IPS-NIHi7 (cell line): ENCODE measurements at regions not wholly inside any gene's neighbourhood (a gene's known extent, or its start where the extent isn't known, plus 50 kb on each side); places are given as distances from the start of the nearest gene placed in this dataset.
"Not testable (repeated sequence)": the region's sequence is repeated elsewhere in the genome, so short reads cannot be mapped to it uniquely, and the experiment has no call there.

Source experiments
- DNase-seq: peaks from one replicate; pipeline ENCODE4 v3.0.0; 2012; ENCODE audit warnings: mixed read lengths; ENCODE audit errors: extremely low spot score

DNA sequence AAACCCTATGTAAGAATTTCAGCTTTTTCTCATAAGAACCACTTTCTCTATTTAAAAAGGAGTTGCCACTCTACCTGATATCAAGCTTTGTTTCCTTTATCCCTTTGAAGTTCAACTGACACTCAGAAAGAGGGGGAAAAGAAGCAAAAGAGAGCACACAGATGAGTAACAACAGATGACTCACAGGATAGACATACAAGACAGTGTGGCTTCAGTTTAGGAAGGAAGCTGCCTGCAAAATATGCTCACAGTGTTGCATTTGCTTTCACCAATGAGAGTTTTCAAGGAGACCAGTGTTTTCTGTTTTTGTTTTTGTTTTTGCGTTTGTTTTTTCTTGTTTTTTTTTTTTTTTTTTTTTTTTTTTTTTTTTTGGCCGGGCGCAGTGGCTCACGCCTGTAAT lies 1181.6 kb downstream of the DNAJB9 start:
- DNase-seq = peak; percentile 23

DNA sequence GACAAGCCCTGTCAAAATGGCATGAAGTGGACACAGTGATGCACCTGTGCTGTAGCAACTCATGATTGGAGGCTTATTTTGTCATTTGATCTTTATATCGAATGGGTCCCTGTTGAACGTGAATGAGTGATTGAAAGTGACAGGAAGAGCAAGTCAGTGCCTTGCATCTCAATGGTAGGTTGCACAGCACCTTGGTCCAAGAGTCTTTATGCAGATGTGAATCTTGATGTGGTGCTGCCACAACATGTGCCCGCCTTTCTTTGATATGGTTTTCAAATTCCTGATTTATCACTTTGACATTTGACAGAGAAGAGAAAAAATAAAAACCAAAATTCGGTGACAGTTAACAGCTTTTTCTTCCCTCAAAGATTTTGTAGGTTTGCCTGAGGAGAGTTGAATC lies 1182.4 kb downstream of the DNAJB9 start:
- DNase-seq = no peak

DNA sequence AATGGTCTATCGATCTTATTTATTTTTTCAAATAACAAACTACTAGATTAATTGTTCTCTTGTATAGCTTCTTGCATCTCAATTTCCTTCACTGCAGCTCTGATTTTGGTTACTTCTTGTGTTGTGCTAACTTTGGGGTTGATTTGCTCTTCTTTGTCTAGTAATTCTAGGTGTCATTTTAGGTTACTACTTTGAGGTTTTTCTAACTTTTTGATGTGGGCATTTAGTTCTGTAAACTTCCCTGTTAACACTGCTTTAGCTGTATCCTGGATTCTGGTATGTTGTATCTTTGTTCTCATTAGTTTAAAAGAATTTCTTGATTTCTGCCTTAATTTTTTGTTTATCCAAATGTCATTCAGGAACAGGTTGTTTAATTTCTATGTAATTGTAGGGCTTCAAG lies 1188.0 kb downstream of the DNAJB9 start:
- no peak for DNase-seq

DNA sequence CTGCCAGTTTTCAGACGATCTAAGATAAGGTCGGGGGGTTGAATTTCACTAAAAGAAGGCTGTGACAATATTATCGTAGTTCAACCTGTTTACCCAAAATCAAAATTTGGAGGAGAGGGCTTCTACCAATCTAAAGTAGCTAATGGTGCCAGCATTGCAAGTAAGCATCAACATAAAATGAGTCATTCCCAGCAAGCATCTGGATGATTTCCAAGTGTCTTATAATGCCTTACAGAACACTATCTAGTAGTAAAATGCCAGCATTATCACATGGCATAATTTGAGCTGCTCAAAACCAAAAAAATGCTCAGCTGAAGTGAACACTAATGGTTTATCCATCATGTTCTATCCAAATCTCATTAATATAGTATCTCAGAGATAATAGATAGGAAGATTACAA lies 1193.9 kb downstream of the DNAJB9 start:
- DNase-seq = no peak

DNA sequence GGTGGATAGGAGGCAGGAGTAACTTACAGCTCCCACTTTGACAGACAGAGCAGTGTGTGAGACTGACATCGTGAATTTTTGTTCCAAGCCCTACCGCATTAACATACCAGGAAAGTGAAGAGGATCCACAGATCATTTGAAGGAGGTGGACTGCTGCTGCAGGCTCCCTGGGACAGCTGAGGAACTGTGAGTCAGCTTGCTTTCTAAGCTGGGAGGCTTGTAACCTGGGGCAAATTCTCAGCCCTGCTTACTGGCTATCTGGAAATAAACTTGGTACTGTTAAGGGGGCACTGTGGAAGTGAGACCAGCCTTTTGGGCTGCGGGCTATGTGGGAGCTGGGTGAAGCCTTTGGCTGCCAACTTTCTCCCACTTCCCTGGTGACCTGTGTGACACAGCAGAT lies 1202.5 kb downstream of the DNAJB9 start:
- no peak for DNase-seq

DNA sequence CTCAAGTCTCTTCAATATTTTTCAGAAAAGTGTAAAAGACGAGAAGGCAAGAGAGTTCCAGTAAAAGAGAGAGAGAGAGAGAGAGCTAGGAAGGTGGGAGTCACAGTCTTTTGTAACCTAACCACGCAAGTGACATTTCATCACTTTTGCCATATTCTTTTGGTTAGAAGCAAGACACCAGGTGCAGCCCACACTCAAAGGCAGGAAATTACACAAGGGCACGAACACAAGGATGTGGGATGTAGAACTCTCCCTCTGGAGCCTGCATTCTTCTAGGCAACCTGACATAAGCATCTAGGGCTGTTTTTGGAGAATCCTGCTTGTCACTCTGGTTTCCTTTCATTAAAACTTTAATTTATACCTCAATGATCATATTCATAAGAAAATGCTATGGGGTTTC lies 1213.1 kb downstream of the DNAJB9 start:
- no peak for DNase-seq

DNA sequence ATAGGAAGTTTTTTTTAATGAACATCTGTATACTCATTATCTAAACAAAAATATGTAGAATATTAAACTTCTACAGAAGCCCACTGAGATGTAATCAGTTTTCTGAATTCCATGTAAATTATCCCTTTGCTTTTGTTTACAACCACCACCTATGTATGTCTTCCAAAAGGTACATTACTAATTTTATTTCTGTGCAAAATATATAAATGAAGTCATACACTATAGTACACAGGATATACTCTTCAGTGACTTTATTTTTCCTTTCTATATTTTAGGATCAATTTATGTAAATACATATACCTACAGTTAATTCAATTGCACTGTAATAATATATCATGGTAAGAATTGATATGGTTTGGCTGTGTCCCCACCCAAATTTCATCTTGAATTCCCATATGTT lies 1236.9 kb downstream of the DNAJB9 start:
- DNase-seq = no peak

DNA sequence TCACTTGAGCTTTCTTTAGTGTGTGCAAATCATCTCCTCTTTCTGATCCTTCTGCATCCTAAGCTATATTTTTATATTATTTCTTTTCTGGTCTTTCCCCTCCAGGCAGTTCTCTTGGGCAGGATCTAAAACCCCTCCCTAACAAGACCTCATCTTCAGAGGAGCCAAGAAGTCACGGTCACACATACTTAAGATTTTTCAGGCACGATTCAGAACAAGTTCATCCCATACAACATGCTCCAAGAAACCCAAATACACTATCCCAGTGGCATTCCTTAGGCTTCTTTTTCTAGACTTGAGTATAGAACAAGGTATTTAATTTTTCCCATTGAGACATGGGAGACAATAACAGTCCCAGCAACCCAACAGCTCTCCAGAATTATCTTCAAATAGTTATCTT lies 1251.5 kb downstream of the DNAJB9 start:
- DNase-seq = no peak

DNA sequence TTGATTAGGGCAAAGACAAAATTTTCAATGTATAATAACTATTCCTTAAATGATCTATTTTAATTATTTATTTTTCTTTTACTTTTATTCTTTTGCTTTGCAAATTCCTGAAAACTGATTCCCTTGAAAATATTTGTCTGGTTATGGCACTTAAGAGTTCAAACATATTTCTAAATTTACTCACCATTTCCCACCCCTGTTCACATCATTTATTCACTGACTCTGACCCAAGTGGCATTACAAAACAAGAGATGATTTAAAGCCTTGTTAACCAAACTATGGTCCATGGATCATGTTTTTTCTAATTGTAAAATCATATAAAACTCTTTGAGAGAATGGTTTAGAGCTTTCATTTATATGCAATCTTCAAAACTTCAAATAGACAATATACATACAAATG lies 1256.1 kb upstream of the LRRN3 start:
- DNase-seq = no peak

DNA sequence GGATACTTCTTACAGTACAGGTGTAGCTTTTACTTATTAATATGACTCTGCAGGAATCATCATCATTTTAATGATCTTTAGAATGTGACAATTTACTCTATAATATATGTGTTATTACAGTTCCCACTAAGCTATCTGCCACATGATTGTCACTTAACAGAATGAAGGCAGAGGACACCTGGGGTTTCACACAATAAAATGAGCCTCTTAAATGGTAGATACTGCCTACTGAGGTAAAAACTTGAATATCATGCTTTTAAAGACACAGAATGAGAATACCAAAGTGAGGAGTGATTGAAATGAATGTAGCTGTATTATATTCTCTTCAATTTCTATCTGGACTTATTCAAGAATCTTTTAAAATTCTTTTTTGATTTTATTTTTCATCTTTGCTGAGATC lies 1255.3 kb upstream of the LRRN3 start:
- no peak for DNase-seq

DNA sequence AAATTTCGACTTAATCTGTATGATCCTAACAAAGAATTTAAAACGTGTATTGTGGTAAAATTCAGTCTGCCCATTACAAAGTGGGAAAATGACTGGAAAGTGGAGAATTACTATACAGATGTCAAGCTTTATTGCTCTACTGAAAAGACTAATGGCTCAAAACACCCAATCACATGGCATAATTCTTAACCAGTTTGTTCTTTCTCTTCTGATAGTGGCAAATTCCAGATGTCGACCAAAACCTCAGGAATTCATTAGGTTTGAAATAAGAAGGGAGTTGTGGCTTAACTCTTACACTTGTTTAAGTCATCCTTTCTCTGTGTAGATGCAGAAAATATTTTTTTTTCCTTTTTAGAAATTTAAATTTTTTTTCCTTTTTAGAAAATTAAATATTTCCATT lies 1254.9 kb upstream of the LRRN3 start:
- no peak for DNase-seq

DNA sequence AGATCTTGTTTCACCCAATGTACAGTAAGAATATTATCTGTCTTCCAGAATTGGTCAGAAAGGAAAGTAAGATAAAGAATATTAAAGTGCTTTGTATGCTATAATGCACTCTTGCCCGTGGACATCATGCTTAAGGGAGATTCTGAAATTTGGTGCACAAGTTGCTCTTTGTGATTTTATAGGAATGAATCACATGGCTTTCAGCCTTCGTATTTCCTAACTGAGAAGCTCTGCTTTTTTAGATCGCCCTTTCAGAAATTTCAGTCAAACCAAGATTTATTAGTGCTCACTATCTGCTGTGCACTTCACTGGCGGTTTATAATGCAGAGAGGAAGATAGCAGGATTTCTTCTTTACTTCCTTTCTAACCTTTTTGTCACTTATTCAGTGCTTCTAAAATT lies 1248.5 kb upstream of the LRRN3 start:
- no peak for DNase-seq

DNA sequence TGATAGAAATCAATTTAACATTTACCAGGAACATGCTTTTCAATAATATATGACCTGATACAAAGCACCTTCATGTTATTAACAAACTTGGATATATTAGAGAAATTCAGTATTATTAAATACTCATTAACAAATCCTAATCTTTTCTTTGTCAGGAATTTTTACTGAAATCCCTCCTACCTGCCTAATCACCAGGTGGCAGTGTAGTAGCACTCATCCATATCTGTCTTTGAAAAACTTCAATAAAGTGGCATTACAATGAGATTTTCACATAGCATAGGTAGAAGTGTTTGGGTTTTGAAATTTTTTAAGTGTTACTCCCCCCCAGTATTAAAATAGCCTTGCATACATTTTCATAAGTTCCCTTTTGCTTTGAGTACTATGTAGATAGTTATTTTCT lies 1246.6 kb upstream of the LRRN3 start:
- peak; percentile 20 for DNase-seq

DNA sequence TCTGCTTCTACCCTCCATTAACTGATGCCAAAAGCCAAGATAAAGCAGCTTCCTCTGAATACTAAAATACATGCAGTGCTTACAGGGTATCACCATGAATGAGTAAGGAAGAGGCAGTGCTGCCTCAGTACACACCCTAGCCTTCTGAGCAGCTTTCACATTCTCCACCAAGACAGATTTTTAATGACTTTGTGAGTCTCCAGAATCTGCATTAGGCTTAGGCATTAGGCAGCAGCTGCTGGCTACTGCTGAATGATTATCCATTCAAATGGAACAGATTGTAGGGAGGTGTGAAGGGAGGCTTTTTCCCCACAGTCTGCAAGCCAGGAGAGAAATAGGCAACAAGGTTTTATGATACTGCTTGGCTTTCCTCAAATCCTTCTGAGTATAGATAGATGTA lies 1226.7 kb upstream of the LRRN3 start:
- DNase-seq = peak; percentile 15

DNA sequence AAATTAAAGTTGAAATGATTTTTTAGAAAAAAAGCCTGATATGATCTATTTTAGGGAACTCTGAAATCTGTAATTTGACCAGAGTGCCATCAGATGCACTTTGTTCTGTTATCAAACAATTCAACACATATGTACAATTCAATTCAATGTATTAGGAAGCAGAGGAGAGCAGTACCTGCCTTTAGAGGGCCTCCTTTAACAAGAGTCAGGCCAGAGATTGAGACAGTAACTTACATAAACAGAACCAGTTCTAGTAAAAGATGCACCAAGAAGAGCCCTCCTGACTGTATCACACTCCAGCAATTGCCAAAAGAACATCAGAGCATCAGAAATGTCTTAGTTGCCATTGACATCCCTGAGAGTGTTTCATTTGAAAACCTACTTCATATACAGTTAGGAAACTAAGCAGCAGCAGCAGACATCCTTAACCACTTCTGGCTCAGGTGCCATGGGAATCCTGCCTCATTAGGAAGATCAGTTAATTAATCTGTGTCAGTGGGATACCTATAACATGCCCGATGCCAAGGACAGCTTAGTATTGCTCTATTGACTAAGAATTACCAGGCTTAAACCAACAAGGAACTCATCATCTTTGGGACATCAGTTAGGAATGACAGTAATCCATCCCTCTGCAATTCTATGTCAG lies 1222.6 kb upstream of the LRRN3 start:
- no peak for DNase-seq

DNA sequence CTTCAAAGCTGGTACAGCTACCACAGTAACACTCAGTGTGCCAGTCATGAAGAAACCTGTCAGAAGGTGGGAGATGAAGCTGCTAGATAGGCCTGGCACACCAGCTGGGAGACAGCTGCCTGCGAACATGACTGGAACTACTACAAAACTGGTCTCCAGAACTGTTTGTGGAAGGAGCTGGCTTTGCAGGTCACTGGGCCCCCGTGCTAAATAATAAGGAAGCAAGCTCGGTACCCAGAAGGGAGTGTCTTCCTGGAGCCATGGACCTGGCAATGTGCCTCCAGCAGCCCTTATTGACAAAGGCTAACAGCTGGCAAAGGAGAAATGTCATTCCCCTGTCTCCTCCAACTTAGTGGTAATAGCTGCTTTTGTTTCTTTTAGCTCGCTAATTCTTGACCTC lies 1217.6 kb upstream of the LRRN3 start:
- DNase-seq = no peak

DNA sequence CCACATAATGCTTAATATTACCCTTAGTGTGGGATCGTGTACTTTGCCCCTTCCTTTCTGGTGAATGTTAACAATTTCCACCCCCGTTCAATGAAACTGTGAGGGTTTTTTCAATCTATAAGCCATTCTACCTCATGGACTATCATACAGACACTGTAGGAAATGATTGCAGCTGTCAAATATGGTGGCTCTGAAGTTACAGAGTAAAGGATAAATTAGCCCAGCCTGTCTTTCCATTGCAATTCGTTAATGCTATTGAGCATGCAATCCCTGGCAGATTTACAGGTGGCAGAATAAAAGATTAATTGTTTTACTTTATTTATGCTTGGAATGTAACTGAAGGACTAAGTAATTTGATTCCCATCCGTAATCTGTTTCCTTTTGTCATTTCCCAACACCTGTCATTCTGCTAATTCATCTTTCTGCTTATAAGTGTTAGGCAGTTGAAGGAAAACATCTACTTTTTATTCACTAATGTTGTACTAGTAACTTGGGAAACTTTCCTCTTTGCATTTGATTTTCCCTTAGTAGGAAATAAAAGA lies 1211.6 kb upstream of the LRRN3 start:
- DNase-seq = no peak

DNA sequence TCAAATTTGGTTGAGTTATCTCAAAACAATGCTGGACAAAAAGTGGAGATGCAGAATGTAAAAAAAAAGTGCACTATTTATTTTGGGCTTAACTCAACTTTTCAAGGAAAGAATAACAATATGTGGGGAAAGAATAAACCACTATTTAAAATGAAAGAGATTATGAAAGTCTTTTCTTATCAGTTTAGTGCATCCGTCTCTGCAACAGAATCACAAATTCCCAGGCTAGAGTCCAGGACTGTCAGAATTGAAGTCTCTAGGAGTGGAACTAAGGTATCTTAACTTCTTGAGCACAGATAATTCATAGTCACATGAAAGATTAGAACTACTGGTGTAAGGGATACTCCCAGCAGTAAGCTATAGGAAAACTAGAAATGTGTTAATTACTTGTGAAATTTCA lies 1200.3 kb upstream of the LRRN3 start:
- no peak for DNase-seq

DNA sequence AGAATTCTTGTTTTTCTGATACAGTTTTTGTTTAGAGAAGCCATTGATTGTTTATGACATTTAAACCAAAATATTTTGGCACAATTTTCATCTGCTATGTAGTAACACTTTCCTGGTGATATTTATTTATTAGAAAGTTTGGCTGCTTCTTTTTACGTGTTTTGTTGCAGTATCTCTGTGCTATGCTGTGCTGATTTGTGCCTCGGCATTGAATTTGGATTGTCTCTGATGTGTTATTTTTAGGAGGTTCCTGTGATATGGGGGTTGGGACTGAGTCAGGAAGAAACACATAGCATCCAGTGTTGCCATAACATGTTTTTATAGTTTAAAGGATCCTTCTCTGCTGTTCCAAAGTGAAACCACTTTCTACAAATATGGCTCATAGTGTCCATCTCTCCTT lies 1197.7 kb upstream of the LRRN3 start:
- no peak for DNase-seq

DNA sequence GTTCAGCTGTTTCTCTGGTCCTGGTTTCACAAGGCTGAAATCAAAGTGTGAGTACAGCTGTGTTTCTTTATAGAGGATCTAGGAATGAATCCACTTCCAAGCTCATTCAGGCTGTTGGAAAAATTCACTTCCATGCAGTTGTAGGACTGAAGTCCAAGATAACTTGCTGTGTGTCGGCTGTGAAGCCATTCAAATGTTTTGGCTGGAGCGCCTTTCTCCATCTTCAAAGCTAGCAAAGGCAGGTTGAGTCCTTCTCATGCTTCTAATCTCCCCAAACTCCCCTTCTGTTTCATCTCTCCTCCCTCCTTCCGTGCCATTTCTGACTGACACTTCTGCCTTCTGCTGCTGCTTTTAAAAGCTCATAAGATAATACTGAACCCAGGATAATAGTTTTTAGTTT lies 1195.4 kb upstream of the LRRN3 start:
- no peak for DNase-seq

DNA sequence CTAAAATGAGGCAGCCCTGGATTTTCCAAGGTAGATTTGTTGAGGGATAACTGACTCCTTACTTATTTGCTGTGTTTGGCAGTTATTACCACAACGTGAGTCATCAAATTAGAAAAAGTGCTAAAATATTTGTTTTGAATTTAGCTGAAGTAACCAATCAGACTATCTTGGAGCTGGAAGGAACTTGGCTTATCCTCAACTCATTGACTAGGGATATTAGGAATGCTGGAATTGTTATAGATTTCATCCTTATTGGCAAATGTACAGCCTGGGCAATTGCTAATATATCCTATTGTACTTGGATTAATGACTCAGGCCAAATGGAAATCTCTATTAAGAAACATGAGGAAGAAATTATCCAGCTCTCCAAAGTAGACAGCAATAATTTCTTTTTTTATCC lies 1189.0 kb upstream of the LRRN3 start:
- DNase-seq = no peak

DNA sequence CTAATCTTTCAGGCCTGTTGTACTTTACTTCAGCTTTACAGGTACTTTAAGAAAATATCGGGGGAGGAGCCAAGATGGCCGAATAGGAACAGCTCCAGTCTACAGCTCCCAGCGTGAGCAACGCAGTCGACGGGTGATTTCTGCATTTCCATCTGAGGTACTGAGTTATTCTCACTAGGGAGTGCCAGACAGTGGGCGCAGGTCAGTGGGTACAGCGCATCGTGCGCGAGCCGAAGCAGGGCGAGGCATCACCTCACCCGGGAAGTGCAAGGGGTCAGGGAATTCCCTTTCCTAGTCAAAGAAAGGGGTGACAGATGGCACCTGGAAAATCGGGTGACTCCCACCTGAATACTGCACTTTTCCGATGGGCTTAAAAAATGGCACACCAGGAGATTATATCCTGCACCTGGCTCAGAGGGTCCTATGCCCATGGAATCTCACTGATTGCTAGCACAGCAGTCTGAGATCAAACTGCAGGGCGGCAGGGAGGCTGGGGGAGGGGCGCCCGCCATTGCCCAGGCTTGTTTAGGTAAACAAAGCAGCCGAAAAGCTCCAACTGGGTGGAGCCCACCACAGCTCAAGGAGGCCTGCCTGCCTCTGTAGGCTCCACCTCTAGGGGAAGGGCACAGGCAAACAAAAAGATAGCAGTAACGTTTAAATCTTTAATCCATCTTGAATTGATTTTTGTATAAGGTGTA lies 1185.4 kb upstream of the LRRN3 start:
- not testable (repeated sequence) for DNase-seq

DNA sequence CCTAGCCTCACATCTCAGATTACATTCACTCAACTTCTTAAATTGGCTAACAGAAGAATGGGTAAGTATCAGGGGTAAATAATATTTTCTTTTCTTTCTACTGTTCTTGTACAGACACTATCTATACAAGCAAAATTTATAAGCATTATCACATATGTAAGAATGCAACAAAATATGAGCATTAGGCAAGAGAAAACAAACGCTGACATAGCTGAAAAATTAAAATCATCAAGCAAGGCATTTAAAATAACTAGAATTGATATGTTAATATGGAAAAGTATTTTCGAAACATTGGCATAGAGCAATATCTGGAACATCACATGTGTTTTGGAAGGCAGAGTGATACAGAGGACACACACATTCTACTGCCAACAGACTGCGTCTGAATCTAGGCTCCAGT lies 1175.3 kb upstream of the LRRN3 start:
- DNase-seq = no peak

DNA sequence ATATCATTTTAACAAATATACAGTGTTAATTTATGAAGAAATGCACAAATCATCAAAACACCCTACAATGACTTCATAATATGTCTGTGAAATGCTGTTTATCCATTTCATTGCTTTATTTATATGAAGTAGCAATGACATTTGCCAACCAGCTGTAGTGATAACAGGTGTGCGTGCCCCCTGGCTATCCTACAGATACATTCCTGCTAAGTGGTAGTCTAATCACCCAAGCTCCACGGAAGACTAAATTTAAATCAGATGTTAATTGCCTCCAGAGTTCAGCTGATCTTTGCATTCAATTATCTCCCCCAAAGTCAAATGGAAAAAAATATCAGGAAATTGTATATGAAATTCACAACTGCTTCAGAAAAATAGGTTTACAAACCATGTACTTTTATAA lies 1164.2 kb upstream of the LRRN3 start:
- no peak for DNase-seq
